Mesothelial cell of epicardium (in vitro differentiated cells): ENCODE measurements at regions not wholly inside any gene's neighbourhood (a gene's known extent, or its start where the extent isn't known, plus 50 kb on each side); places are given as distances from the start of the nearest gene placed in this dataset.

Source experiments
- DNase-seq, 2 experiments: peaks; one replicate each; pipeline ENCODE4 v3.0.0; 2021; ENCODE audit warnings: low spot score in 2 of 2; ENCODE audit not compliant: unreplicated experiment in 2 of 2
- H3K27ac Mint-ChIP-seq: 2 replicates; pipeline ENCODE4 v1.8.0; 2021; ENCODE audit warnings: mixed read lengths
- H3K27me3 Mint-ChIP-seq: 2 replicates; pipeline ENCODE4 v1.8.0; 2021; ENCODE audit warnings: low read depth, mixed read lengths
- H3K36me3 Mint-ChIP-seq: 2 replicates; pipeline ENCODE4 v1.8.0; 2021; ENCODE audit warnings: mixed read lengths
- H3K4me1 Mint-ChIP-seq: 2 replicates; pipeline ENCODE4 v1.8.0; 2021; ENCODE audit warnings: mixed read lengths
- H3K4me3 Mint-ChIP-seq: 2 replicates; pipeline ENCODE4 v1.8.0; 2021; ENCODE audit warnings: mild to moderate bottlenecking, moderate library complexity, mixed read lengths
- H3K9me3 Mint-ChIP-seq: 2 replicates; pipeline ENCODE4 v1.8.0; 2021; ENCODE audit warnings: mixed read lengths
- CTCF ChIP-seq: fragments of 200-600 bp; sonication (generic); IDR thresholded peaks from one replicate; pipeline ENCODE4 v1.5.0; 2021; ENCODE audit warnings: antibody characterized with exemption; ENCODE audit not compliant: unreplicated experiment

- H3K27me3 Mint-ChIP-seq: no peaks in the 10 kb centered on the region
- H3K27ac Mint-ChIP-seq: no peak overlapping the region
- no peaks in the 10 kb centered on the region for H3K4me1 Mint-ChIP-seq
- no peak for TF ChIP-seq CTCF
- H3K9me3 Mint-ChIP-seq: peaks cover 19% of the 10 kb centered on the region
- no peaks in the 10 kb centered on the region for H3K36me3 Mint-ChIP-seq
- DNase-seq: no peak
- H3K4me3 Mint-ChIP-seq: no peak overlapping the region
These were observed 121.6 kb upstream of the GRID2 start for GRCh38 chr4:92182006-92182735.

GRCh38 chr4:92182736-92183407 lies 120.9 kb upstream of the GRID2 start:
- Mint-ChIP-seq H3K4me3 (no peak overlapping the region), H3K4me1 (no peaks in the 10 kb centered on the region), H3K27me3 (no peaks in the 10 kb centered on the region), H3K36me3 (no peaks in the 10 kb centered on the region), H3K9me3 (peaks cover 19% of the 10 kb centered on the region), H3K27ac (no peak overlapping the region)
- DNase-seq: no peak
- TF ChIP-seq CTCF: no peak

- no peak for TF ChIP-seq CTCF
- Mint-ChIP-seq H3K4me1 (no peaks in the 10 kb centered on the region), H3K27ac (no peak overlapping the region), H3K27me3 (no peaks in the 10 kb centered on the region), H3K9me3 (peaks cover 19% of the 10 kb centered on the region), H3K4me3 (no peak overlapping the region), H3K36me3 (no peaks in the 10 kb centered on the region)
- no peak for DNase-seq
These were observed 119.9 kb upstream of the GRID2 start for GRCh38 chr4:92183825-92184224.

GRCh38 chr4:92184566-92184965 lies 119.2 kb upstream of the GRID2 start:
- TF ChIP-seq CTCF: no peak
- no peaks in the 10 kb centered on the region for H3K36me3 Mint-ChIP-seq
- H3K4me3 Mint-ChIP-seq: no peak overlapping the region
- H3K27ac Mint-ChIP-seq: no peak overlapping the region
- H3K4me1 Mint-ChIP-seq: no peaks in the 10 kb centered on the region
- no peak for DNase-seq
- H3K9me3 Mint-ChIP-seq: peaks cover 19% of the 10 kb centered on the region
- H3K27me3 Mint-ChIP-seq: no peaks in the 10 kb centered on the region

GRCh38 chr4:92186239-92186638 lies 117.5 kb upstream of the GRID2 start:
- no peaks in the 10 kb centered on the region for H3K36me3 Mint-ChIP-seq
- peaks cover 12% of the 10 kb centered on the region for H3K9me3 Mint-ChIP-seq
- DNase-seq: no peak
- no peaks in the 10 kb centered on the region for H3K27me3 Mint-ChIP-seq
- no peak for TF ChIP-seq CTCF
- no peak overlapping the region for H3K27ac Mint-ChIP-seq
- no peaks in the 10 kb centered on the region for H3K4me1 Mint-ChIP-seq
- no peak overlapping the region for H3K4me3 Mint-ChIP-seq
